ENCODE measurements at regions not wholly inside any gene's neighbourhood (a gene's known extent, or its start where the extent isn't known, plus 50 kb on each side); places are given as distances from the start of the nearest gene placed in this dataset.
"Not testable (repeated sequence)": the region's sequence is repeated elsewhere in the genome, so short reads cannot be mapped to it uniquely, and the experiment has no call there.

DNA sequence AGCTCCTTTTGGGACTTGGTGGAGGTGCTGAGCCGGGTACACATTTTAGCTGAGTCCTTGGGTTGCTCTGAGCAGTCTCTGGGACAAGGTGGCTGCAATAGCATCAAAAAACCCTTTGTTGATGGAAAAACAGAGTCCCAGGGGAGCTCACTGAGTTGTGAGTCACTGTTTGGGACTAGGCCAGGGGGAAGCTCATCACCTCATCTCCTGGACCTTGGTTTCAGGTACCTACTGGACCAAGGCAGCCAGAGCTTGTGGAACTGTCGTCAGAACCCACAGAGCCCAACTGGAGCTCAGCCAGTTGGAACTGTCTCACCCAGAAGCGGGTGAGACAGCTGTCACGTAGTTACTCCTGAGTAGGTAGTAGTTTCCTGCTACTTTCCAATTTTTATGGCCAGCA, 146.7 kb downstream of the HLX start:
- DNase-seq (ENCODE audit: low read depth) = no peak

DNA sequence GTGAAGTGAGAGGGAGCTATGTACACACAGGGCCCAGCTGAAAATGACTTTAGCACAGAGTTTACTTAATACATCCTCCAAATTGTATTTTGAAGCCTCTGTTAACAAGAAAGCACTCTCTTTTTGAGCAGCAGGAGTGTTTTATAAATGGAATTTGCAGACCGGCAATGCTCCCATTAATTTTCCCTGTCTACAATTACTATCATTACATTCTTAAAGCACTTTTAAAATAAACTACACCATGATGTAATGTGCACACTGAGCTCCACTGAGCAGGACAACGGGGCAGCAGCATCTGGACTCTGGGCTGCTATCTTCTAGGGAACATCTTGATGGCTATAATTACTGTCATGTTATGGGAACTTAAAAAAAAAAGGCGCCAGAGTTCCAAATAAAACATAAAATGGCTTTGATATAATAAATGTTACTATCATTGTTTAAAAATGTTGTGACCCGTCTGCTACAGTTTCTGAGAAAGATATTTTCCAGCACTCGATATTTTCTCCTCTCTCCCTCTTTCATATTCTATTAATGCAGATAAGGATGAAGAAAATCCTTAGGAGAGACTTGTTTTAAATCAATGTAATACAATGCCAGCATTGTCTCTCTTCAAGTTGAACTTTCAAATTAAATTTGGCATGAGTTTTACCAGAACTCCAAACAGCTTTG, 150.9 kb downstream of the HLX start:
- no peak for DNase-seq (ENCODE audit: low read depth)

DNA sequence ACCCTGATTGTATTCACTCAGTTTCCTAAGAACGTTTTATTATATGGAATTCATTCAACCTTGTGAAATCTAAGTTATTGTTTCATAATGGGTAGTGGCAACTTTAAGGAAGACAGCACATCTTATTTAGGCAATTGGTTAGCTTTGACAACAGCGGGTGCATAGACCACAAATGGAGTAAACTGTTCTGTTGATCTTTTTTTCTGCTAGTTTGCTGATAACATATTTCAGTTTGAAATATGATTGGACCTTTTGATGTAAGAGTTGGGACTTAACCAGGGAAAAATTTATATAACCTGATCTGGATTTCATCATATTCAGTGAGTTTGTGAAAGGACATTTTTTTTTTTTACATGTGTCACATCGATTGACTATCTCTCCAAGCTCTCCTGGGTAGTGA, 151.7 kb downstream of the HLX start:
- no peak for DNase-seq (ENCODE audit: low read depth)

GRCh38 chr1:221031458-221032203, 152.4 kb downstream of the HLX start:
- DNase-seq (ENCODE audit: low read depth) = peak; percentile 15

DNA sequence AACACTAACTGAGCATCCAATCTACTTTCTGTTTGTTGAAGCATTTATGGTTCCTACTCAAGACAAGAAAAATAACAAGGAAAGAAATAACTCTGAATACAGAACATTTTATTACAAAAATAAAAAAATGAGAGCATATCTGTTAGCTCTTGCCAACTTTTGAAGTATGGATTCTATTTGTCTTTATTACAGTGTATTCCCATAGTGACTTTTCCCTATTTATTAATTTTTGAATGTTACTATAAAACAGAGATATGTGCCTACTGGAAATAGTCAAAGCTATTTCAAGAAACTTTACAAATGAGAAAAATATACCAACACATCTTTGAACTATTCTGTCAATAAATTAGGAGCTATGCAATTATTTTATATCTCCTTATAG, 153.0 kb downstream of the HLX start:
- no peak for DNase-seq (ENCODE audit: low read depth)

GRCh38 chr1:221032637-221033280, 153.5 kb downstream of the HLX start:
- peak; percentile 15 for DNase-seq (ENCODE audit: low read depth)

DNA sequence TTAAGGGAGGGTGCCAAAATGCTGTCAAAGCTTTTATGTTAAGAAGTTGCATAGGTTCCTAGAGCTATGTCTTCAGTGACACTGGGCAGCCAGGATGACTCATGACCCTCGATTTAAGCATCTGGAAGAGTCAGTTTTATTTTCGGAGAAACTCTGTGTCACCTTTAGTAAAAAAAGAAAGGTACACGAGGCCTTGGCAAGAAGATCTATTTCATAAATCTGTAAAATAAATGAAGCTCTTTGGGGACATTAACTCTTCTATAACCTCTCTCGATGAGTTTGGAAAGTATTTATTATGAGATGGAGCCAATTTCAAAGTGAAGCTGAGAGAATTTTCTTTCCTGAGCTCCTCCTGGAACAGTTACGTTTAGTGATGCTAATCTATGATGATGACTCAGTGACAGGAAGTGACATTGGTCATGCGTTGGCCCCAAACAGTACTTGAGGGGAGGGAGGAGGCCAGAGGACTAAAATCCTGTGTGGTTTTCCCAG, 156.5 kb downstream of the HLX start:
- no peak for DNase-seq (ENCODE audit: low read depth)

- DNase-seq (ENCODE audit: low read depth) = no peak
Measured at GRCh38 chr1:221039616-221040015, 160.4 kb downstream of the HLX start.

DNA sequence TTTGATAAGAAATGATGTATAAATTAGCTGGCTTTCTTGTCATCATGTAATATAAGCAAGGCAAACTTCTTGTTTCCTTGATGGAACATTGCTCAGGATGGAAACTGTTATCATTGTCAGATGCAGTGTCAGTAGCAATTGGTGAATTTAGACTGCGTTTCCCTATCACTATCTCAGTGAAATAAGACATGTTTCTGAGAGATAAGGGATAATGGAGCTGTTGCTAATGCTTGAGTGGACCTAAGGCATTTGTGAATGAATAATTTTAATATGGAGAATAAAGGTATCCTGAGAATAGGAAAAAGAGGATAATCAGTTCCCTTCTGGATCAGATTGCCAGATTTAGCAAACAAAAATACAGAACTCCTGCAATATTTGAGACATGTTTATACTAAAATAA, 160.9 kb downstream of the HLX start:
- DNase-seq (ENCODE audit: low read depth) = no peak

DNA sequence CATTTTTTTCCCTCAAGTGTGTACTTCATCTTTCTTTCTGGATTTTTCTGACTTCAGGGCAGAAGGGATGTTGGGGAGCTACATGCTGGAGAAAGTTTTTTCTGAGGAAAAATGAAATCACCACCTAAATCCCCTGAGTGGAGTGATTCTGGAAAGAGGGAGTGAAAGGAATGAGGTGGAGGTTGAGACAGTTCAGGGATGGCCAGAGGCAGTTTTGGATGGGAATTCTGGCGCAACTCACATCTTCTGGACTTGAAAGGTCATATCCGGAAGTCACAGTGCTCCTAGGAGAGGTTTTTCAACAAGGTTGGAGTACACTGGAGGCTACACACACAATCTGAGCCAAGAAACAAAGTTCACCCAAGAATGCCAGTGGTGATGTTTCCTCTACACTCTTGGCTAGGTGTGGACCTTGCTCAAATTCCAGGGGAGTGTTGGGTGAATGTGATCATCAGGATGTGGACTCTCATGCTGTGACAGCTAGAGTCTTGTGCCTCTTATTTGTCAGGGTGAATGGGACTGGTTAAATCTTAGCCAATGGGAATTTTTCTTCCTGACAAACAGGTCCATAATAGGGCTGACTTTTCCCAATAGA, 161.5 kb downstream of the HLX start:
- no peak for DNase-seq (ENCODE audit: low read depth)

DNA sequence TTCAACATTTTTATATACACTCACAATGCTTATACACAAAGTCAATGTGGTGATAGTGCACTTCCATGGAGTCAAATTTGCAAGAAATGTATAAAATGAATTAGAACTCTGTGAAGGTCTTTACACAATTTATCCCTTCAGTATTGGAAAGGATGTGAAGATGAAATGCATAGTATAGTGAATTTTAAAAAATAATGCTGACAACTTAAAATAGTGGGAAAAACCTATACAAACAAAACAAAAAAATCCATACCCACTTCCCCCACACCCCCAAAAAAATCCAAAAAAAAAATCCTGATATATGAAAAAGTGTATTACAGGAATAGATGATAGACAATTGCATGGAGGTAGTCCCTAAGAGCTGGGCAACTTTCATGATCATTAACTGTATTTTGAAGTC, 165.3 kb downstream of the HLX start:
- no peak for DNase-seq (ENCODE audit: low read depth)

DNA sequence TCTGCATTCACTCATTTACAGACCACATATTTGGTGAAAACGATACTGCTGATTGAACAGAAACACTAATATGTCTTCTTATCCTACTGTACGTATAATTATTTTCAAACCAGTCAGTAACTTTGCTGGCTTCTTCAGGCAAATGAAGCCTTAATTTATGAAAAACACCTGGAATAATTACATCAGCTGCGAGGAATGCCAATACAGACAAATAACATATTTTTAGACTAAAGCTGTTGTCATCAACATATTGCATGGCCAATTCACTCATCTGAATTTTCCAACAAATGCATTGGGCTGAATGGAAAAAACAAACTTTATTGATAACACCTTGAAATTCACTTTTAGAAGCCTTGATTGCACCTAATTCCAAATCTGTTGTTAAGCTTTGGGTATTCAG, 165.9 kb downstream of the HLX start:
- no peak for DNase-seq (ENCODE audit: low read depth)

- peak; percentile 38 for DNase-seq (ENCODE audit: low read depth)
Measured at GRCh38 chr1:221045842-221046831, 166.9 kb downstream of the HLX start.

DNA sequence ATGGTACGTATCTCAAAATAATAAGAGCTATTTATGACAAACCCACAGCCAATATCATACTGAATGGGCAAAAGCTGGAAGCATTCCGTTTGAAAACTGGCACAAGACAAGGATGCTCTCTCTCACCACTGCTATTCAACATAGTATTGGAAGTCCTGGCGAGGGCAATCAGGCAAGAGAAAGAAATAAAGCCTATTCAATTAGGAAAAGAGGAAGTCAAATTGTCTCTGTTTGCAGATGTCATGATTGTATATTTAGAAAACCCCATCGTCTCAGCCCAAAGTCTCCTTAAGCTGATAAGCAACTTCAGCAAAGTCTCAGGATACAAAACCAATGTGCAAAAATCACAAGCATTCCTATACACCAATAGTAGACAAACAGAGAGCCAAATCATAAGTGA, 172.1 kb downstream of the HLX start:
- not testable (repeated sequence) for DNase-seq (ENCODE audit: low read depth)

GRCh38 chr1:221053889-221054288, 174.6 kb downstream of the HLX start:
- DNase-seq (ENCODE audit: low read depth) = no peak

DNA sequence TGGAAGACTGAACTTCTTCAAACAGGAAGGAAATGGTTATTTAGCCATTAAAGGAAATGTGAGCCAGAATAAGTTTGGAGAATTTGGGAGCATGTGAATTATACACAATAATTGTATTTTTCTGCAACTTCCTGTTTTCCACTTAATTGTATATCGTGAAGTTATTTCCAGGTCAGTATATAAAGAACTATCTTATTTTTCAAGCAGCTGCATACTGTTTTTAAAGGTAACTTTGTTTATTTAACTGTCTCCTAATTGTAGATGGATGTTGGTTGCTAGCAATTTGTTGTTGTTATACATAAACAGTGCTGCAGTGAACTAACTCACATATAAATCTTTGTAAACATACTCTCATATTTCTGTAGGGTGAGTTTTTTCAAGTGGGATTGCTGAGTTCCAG, 180.3 kb downstream of the HLX start:
- no peak for DNase-seq (ENCODE audit: low read depth)

- no peak for DNase-seq (ENCODE audit: low read depth)
Measured at GRCh38 chr1:221063651-221064050, 184.4 kb downstream of the HLX start.

- no peak for DNase-seq (ENCODE audit: low read depth)
Measured at GRCh38 chr1:221066351-221067001, 187.2 kb downstream of the HLX start.

DNA sequence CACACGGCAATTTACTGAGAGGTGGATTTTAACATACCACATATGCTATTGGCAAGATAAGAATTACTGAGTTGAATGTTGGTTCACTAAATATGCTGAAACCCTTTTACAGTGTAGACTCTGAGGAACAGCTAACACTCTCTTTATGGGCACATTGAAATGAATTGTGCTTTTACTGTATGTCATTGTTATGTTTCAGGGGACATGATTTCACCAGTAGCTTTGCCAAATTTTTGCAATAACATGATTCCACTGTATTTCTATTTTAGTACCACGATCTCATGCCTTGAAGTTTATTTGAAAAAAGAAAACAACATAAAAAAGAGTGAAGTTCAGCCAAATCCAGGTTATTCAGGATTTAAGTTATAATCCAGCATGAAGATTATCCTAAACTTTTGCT, 188.5 kb downstream of the HLX start:
- no peak for DNase-seq (ENCODE audit: low read depth)

DNA sequence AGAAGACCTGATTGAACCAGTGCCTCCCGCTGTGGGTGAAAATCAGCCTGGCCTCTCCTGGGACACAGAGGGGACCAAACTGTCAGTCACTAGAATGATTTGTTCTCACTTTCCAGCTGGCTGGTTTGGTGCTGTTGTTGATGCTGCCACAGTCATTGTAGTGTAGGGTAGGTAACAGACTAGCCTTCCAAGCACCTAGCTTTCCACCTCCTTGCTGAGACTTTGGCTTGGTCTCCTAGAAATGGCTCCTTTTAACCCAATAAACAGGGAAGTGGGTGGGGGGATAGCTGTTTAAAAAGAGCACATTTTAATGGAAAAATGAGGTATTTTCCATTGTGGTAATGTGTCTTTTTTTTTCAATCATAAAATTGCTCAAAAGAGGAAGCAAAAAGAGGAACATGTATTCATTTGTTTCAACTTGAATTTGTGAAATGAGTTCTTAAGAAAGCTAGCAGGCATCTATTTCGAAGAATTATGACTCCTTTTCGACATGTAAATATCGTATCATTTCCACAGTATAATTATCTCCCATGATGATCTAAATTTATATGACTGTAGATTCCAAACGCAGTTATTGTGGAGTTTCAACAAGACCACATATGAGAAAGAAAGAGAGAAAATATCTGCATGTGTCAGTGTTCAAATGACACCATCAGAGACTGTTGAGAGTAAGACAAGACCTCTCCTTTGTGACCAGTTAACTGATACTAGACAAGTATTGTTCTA, 190.1 kb downstream of the HLX start:
- DNase-seq (ENCODE audit: low read depth) = no peak
